ENCODE measurements at regions not wholly inside any gene's neighbourhood (a gene's known extent, or its start where the extent isn't known, plus 50 kb on each side); places are given as distances from the start of the nearest gene placed in this dataset.

GRCh38 chr2:167900435-167901114 lies 346.8 kb downstream of the STK39 start:
- WGBS (ENCODE audit: insufficient coverage) = no CpG with 5 or more reads among the region's 3 CpGs
- H3K27me3 ChIP-seq (ENCODE audit: control insufficient read depth, insufficient read depth, low read length) = no peaks in the 10 kb centered on the region
- no peaks in the 10 kb centered on the region for H3K9me3 ChIP-seq (ENCODE audit: control insufficient read depth, insufficient read depth, low read length)
- no peak overlapping the region for H3K27ac ChIP-seq (ENCODE audit: low read depth, low read length)
- H3K4me1 ChIP-seq (ENCODE audit: control insufficient read depth, insufficient read depth, low read length) = no peaks in the 10 kb centered on the region
- no peak overlapping the region for H3K4me3 ChIP-seq (ENCODE audit: low read depth, low read length)
- H3K36me3 ChIP-seq (ENCODE audit: control insufficient read depth, insufficient read depth, low read length) = no peaks in the 10 kb centered on the region
- DNase-seq (ENCODE audit: low read depth in 4 of 6, low spot score in 6 of 6) = no peak

DNA sequence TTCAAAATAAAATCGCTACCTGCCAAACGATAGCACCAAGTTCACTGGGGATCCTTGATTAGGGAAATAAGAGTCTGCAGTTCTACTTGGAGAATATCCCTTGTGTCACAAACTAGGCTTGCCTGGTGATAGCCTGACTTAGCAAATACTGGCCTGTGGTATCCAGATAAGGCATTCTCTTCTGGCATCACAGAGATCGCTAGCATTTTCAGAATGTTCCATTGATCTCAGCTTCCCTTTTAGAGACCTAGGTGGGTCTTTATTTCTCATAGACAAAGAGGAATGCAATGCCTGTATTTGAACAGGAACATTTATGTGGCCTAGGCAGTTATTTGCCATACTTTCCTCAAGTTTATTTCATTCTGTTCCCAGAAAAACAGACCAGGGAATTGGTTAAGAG lies 349.1 kb downstream of the STK39 start:
- no peaks in the 10 kb centered on the region for H3K9me3 ChIP-seq (ENCODE audit: control insufficient read depth, insufficient read depth, low read length)
- no peaks in the 10 kb centered on the region for H3K36me3 ChIP-seq (ENCODE audit: control insufficient read depth, insufficient read depth, low read length)
- no peak overlapping the region for H3K27ac ChIP-seq (ENCODE audit: low read depth, low read length)
- DNase-seq (ENCODE audit: low read depth in 4 of 6, low spot score in 6 of 6) = no peak
- WGBS (ENCODE audit: insufficient coverage) = no CpG with 5 or more reads among the region's 3 CpGs
- H3K4me3 ChIP-seq (ENCODE audit: low read depth, low read length) = no peak overlapping the region
- H3K4me1 ChIP-seq (ENCODE audit: control insufficient read depth, insufficient read depth, low read length) = no peaks in the 10 kb centered on the region
- H3K27me3 ChIP-seq (ENCODE audit: control insufficient read depth, insufficient read depth, low read length) = no peaks in the 10 kb centered on the region

- H3K4me3 ChIP-seq (ENCODE audit: low read depth, low read length) = no peak overlapping the region
- no peaks in the 10 kb centered on the region for H3K27me3 ChIP-seq (ENCODE audit: control insufficient read depth, insufficient read depth, low read length)
- no peaks in the 10 kb centered on the region for H3K36me3 ChIP-seq (ENCODE audit: control insufficient read depth, insufficient read depth, low read length)
- no peaks in the 10 kb centered on the region for H3K9me3 ChIP-seq (ENCODE audit: control insufficient read depth, insufficient read depth, low read length)
- no peaks in the 10 kb centered on the region for H3K4me1 ChIP-seq (ENCODE audit: control insufficient read depth, insufficient read depth, low read length)
- 92% methylated on average over 4 of the region's 5 CpGs for WGBS (ENCODE audit: insufficient coverage)
- DNase-seq (ENCODE audit: low read depth in 4 of 6, low spot score in 6 of 6) = no peak
- no peak overlapping the region for H3K27ac ChIP-seq (ENCODE audit: low read depth, low read length)
These were observed 355.6 kb downstream of the STK39 start for GRCh38 chr2:167891841-167892240.

GRCh38 chr2:167890739-167891138 lies 356.7 kb downstream of the STK39 start:
- no peaks in the 10 kb centered on the region for H3K36me3 ChIP-seq (ENCODE audit: control insufficient read depth, insufficient read depth, low read length)
- no peaks in the 10 kb centered on the region for H3K9me3 ChIP-seq (ENCODE audit: control insufficient read depth, insufficient read depth, low read length)
- no peak overlapping the region for H3K4me3 ChIP-seq (ENCODE audit: low read depth, low read length)
- no peaks in the 10 kb centered on the region for H3K4me1 ChIP-seq (ENCODE audit: control insufficient read depth, insufficient read depth, low read length)
- no peaks in the 10 kb centered on the region for H3K27me3 ChIP-seq (ENCODE audit: control insufficient read depth, insufficient read depth, low read length)
- no peak for DNase-seq (ENCODE audit: low read depth in 4 of 6, low spot score in 6 of 6)
- 86% methylated on average over 1 of the region's 2 CpGs for WGBS (ENCODE audit: insufficient coverage)
- no peak overlapping the region for H3K27ac ChIP-seq (ENCODE audit: low read depth, low read length)

DNA sequence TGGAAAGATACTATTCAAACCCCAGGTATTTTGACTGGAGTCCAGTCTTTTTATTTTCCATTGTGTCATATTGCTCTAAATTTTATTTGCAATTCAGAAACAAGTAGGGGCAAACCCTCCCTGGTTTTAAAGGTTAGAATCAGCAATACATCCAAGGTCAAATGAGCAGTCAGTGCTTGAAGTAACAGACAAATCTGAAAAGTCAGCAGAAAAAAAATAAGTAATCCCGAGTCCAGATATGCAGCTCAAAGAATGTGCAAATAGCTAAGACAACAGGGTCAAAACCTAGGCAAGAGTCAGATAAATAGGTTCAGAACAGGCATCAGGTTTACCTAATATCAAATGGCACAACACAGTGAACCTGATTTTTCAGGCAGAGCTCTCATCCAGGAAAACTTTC lies 367.0 kb downstream of the STK39 start:
- 100% methylated on average over 1 of the region's 1 CpG for WGBS (ENCODE audit: insufficient coverage)
- Histone ChIP-seq H3K9me3 (ENCODE audit: control insufficient read depth, insufficient read depth, low read length) (no peaks in the 10 kb centered on the region), H3K27ac (ENCODE audit: low read depth, low read length) (no peak overlapping the region), H3K36me3 (ENCODE audit: control insufficient read depth, insufficient read depth, low read length) (no peaks in the 10 kb centered on the region), H3K4me3 (ENCODE audit: low read depth, low read length) (no peak overlapping the region), H3K4me1 (ENCODE audit: control insufficient read depth, insufficient read depth, low read length) (no peaks in the 10 kb centered on the region), H3K27me3 (ENCODE audit: control insufficient read depth, insufficient read depth, low read length) (no peaks in the 10 kb centered on the region)
- DNase-seq (ENCODE audit: low read depth in 4 of 6, low spot score in 6 of 6) = no peak

GRCh38 chr2:167875529-167875928 lies 371.9 kb downstream of the STK39 start:
- no peaks in the 10 kb centered on the region for H3K36me3 ChIP-seq (ENCODE audit: control insufficient read depth, insufficient read depth, low read length)
- no peaks in the 10 kb centered on the region for H3K9me3 ChIP-seq (ENCODE audit: control insufficient read depth, insufficient read depth, low read length)
- WGBS (ENCODE audit: insufficient coverage) = 91% methylated on average over 2 of the region's 4 CpGs
- no peaks in the 10 kb centered on the region for H3K4me1 ChIP-seq (ENCODE audit: control insufficient read depth, insufficient read depth, low read length)
- no peak overlapping the region for H3K4me3 ChIP-seq (ENCODE audit: low read depth, low read length)
- no peak overlapping the region for H3K27ac ChIP-seq (ENCODE audit: low read depth, low read length)
- DNase-seq (ENCODE audit: low read depth in 4 of 6, low spot score in 6 of 6) = no peak
- H3K27me3 ChIP-seq (ENCODE audit: control insufficient read depth, insufficient read depth, low read length) = no peaks in the 10 kb centered on the region

GRCh38 chr2:167874812-167875211 lies 372.6 kb downstream of the STK39 start:
- no peak overlapping the region for H3K4me3 ChIP-seq (ENCODE audit: low read depth, low read length)
- H3K27me3 ChIP-seq (ENCODE audit: control insufficient read depth, insufficient read depth, low read length) = no peaks in the 10 kb centered on the region
- WGBS (ENCODE audit: insufficient coverage) = no CpG with 5 or more reads among the region's 4 CpGs
- no peaks in the 10 kb centered on the region for H3K4me1 ChIP-seq (ENCODE audit: control insufficient read depth, insufficient read depth, low read length)
- no peak for DNase-seq (ENCODE audit: low read depth in 4 of 6, low spot score in 6 of 6)
- no peaks in the 10 kb centered on the region for H3K9me3 ChIP-seq (ENCODE audit: control insufficient read depth, insufficient read depth, low read length)
- H3K36me3 ChIP-seq (ENCODE audit: control insufficient read depth, insufficient read depth, low read length) = no peaks in the 10 kb centered on the region
- no peak overlapping the region for H3K27ac ChIP-seq (ENCODE audit: low read depth, low read length)

DNA sequence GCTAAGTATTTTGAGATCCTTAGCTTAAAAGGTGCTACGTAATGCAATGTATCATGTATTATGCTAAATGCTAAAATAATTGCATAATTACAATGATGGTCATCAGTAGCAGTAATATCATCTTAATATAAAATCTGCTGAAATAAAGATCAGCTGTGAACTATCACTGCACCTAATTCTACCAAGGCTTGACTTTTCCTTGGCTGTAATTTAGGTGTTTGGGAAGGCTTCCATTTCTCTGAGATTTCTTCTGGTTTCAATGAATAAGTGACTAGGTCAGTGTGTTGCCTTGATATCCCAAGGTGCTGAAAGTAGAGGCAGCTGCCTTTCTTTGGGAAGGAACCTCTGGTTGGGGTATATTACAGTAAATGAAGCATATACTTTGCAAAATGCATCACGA lies 376.1 kb downstream of the STK39 start:
- no peaks in the 10 kb centered on the region for H3K27me3 ChIP-seq (ENCODE audit: control insufficient read depth, insufficient read depth, low read length)
- DNase-seq (ENCODE audit: low read depth in 4 of 6, low spot score in 6 of 6) = no peak
- H3K27ac ChIP-seq (ENCODE audit: low read depth, low read length) = no peak overlapping the region
- H3K9me3 ChIP-seq (ENCODE audit: control insufficient read depth, insufficient read depth, low read length) = no peaks in the 10 kb centered on the region
- no peaks in the 10 kb centered on the region for H3K4me1 ChIP-seq (ENCODE audit: control insufficient read depth, insufficient read depth, low read length)
- H3K36me3 ChIP-seq (ENCODE audit: control insufficient read depth, insufficient read depth, low read length) = peaks cover 4% of the 10 kb centered on the region
- no peak overlapping the region for H3K4me3 ChIP-seq (ENCODE audit: low read depth, low read length)
- no CpG with 5 or more reads among the region's 2 CpGs for WGBS (ENCODE audit: insufficient coverage)

DNA sequence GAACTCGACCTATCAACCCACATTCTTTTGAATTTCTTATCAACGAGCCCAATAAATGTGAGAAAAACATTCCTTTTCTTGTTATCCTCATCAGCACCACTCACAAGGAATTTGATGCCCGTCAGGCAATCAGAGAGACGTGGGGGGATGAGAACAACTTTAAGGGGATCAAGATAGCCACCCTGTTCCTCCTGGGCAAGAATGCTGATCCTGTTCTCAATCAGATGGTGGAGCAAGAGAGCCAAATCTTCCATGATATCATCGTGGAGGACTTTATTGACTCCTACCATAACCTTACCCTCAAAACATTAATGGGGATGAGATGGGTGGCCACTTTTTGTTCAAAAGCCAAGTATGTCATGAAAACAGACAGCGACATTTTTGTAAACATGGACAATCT lies 378.2 kb downstream of the STK39 start:
- WGBS (ENCODE audit: insufficient coverage) = 100% methylated on average over 1 of the region's 6 CpGs
- DNase-seq (ENCODE audit: low read depth in 4 of 6, low spot score in 6 of 6) = no peak
- Histone ChIP-seq H3K36me3 (ENCODE audit: control insufficient read depth, insufficient read depth, low read length) (peaks cover 4% of the 10 kb centered on the region), H3K4me1 (ENCODE audit: control insufficient read depth, insufficient read depth, low read length) (no peaks in the 10 kb centered on the region), H3K9me3 (ENCODE audit: control insufficient read depth, insufficient read depth, low read length) (no peaks in the 10 kb centered on the region), H3K27ac (ENCODE audit: low read depth, low read length) (no peak overlapping the region), H3K27me3 (ENCODE audit: control insufficient read depth, insufficient read depth, low read length) (no peaks in the 10 kb centered on the region), H3K4me3 (ENCODE audit: low read depth, low read length) (no peak overlapping the region)

DNA sequence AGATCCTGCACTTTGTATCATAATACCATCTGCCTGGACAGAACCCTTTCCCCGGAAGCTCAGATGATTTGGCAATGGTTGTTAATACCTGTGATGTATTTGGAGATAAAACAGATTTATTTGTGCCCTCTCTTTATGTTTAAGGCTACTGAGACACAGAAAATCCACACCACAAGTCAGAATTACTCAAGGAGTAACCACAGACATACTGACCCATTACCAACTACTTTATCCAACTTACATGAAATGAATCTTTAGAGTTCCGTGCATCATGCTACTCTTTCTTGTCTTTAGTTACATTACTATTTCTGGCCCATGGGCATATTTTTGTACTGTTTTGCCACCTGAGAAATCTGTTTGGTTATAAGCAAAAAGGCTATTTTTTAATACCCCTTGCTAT lies 384.0 kb downstream of the STK39 start:
- no peaks in the 10 kb centered on the region for H3K4me1 ChIP-seq (ENCODE audit: control insufficient read depth, insufficient read depth, low read length)
- no peaks in the 10 kb centered on the region for H3K9me3 ChIP-seq (ENCODE audit: control insufficient read depth, insufficient read depth, low read length)
- WGBS (ENCODE audit: insufficient coverage) = no CpG with 5 or more reads among the region's 2 CpGs
- no peak for DNase-seq (ENCODE audit: low read depth in 4 of 6, low spot score in 6 of 6)
- no peak overlapping the region for H3K4me3 ChIP-seq (ENCODE audit: low read depth, low read length)
- no peaks in the 10 kb centered on the region for H3K27me3 ChIP-seq (ENCODE audit: control insufficient read depth, insufficient read depth, low read length)
- H3K36me3 ChIP-seq (ENCODE audit: control insufficient read depth, insufficient read depth, low read length) = no peaks in the 10 kb centered on the region
- no peak overlapping the region for H3K27ac ChIP-seq (ENCODE audit: low read depth, low read length)

All from spinal cord (tissue), 9 donors.